ES-I3 (cell line): ENCODE measurements at regions not wholly inside any gene's neighbourhood (a gene's known extent, or its start where the extent isn't known, plus 50 kb on each side); places are given as distances from the start of the nearest gene placed in this dataset.

Experiments
- H3K36me3 ChIP-seq: 2 replicates; pipeline ENCODE4 v1.6.1; 2013; ENCODE audit warnings: mild to moderate bottlenecking, low read length, control low read depth, moderate library complexity; ENCODE audit not compliant: insufficient read depth
- H3K4me1 ChIP-seq: 2 replicates; pipeline ENCODE4 v1.6.1; 2013; ENCODE audit warnings: mild to moderate bottlenecking, control low read depth, low read length; ENCODE audit not compliant: insufficient read depth
- H3K9ac ChIP-seq: 2 replicates; pipeline ENCODE4 v1.6.1; 2013; ENCODE audit warnings: low read depth, mild to moderate bottlenecking, low read length, moderate library complexity
- H3K9me3 ChIP-seq: 2 replicates; pipeline ENCODE4 v1.6.1; 2013; ENCODE audit warnings: mild to moderate bottlenecking, low read length, moderate library complexity; ENCODE audit not compliant: control insufficient read depth, insufficient read depth

DNA sequence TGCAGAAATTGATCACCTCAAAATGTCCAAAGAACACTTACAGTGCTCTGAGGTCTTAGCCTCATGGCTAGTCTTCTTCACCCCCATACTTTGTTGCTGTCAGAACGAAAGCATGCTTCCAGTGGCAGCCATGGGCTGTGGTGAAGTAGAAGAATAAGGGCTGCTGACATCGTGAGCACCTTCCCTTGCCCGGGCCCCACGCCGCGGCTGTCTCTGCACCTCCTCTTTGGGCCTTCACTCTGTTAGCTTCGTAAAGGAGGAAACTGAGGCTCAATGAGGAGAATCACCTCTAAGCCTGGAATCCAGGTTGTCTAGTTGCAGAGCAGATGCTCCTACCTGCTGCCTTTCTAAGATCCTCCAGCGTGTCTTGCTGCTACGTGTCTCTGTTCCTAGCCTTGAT lies 139.5 kb upstream of the SLC28A3 start:
- H3K4me1 ChIP-seq = no peaks in the 10 kb centered on the region

DNA sequence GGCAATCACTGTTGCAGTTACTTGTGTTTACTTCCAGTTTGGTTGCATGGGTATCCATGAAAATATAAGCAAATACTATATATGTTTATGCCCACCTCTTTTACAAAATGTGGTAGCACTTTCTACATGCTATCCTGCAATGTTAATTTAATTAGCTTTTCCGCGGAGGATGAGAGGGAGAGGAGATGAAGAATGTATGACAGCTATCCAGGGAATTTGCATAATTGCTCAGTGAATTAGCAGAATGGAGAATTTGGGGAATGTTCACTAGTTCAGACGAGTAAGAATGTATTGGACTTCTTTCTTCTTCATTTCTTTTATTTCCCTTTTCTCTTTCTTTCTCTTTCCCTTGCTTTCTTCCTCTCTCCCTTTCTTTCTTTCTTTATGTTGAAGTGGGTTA lies 140.7 kb upstream of the SLC28A3 start:
- H3K9me3 ChIP-seq = no peaks in the 10 kb centered on the region
- H3K4me1 ChIP-seq = no peaks in the 10 kb centered on the region
- no peaks in the 10 kb centered on the region for H3K36me3 ChIP-seq
- H3K9ac ChIP-seq = no peak overlapping the region

More for the DNA sequence above, 139.5 kb upstream of the SLC28A3 start:
- H3K9ac ChIP-seq = no peak overlapping the region
- no peaks in the 10 kb centered on the region for H3K9me3 ChIP-seq
- no peaks in the 10 kb centered on the region for H3K36me3 ChIP-seq

DNA sequence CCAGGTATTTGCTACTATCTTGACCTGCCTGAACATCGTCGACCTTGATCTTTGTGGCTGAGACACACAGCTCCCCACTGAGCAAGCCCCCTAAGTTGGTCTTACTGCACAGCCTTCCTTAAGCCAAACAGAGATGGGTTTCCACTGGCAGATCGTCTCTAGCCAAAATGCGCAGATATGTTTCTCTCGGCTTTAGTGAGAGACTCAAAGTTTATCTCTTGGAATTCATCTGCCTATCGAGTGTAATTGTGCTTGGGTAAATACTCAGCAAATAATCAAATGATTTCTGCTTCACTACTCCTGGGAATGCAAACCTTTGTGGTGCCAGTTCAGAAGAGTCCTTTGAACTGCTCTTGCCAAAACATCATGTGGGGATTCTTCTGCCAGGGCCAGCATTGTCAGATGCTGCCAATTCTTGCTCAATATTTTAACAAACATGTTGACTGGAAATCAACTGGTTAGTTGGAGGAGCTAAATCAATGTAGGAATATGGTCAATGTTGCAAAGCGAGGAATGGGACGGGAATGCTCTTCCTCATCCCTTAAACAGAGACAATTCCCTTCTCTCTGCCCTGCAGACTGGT lies 141.2 kb upstream of the SLC28A3 start:
- Histone ChIP-seq H3K36me3 (no peaks in the 10 kb centered on the region), H3K4me1 (no peaks in the 10 kb centered on the region), H3K9me3 (no peaks in the 10 kb centered on the region), H3K9ac (no peak overlapping the region)

DNA sequence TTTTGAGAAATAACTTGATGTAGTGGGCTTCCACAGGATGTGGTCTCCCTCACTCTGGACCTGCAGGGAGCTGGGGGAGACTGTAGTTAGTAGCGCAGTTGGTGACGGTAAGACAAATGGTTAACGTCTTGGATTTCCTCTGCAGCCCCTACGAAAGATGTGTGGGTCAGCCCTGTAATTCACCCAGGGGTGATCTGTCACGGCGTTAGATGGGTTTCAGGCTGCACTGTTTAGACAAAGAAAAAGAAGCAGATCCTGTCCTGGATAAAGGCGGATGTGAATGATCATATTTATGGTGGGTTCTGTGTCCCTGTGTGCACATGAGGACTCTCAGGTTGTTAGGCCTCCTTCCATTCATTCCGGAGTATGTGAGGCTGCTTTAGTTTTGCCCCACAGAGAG lies 142.0 kb upstream of the SLC28A3 start:
- Histone ChIP-seq H3K4me1 (no peaks in the 10 kb centered on the region), H3K36me3 (no peaks in the 10 kb centered on the region), H3K9me3 (no peaks in the 10 kb centered on the region), H3K9ac (no peak overlapping the region)

DNA sequence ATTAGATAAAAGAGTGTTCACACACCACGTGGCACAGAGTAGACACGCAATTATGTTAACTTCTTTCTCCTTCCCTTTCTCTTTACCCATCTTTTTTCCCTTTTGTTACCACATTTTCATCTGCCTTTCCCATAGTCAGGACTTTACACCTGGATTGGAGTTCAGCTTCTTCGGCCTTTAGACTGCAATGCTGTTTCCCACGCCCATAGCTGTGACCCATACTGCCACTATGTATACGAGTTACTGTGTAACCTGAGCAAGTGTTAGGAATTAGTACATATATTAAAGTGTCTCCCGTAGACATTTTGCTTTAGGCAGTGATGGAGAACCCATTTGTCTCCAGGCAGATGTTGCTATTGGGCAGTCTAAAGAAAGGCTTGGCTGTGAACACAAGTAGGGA lies 143.6 kb upstream of the SLC28A3 start:
- Histone ChIP-seq H3K36me3 (no peaks in the 10 kb centered on the region), H3K9me3 (no peaks in the 10 kb centered on the region), H3K4me1 (no peaks in the 10 kb centered on the region), H3K9ac (no peak overlapping the region)

DNA sequence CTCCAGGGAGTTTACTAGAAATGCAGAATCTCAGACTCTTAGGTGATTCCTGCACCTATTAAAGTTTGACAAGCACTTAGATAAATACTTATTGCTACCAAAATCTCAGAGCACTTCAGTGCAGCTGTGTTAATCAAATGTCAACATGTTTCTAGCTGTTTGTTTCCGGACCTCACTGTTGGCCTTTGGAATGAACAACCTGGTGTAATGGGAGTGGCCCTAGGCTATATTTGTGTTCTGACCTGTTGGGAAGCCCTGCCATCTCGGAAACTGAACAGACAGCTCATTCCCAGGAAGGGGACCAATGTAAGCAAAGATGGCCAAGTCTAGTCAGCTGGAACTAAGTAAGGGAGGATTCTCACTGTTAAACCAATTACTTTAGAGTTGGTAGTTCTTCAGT lies 145.0 kb upstream of the SLC28A3 start:
- H3K36me3 ChIP-seq = no peaks in the 10 kb centered on the region
- no peak overlapping the region for H3K9ac ChIP-seq
- no peaks in the 10 kb centered on the region for H3K4me1 ChIP-seq
- H3K9me3 ChIP-seq = no peaks in the 10 kb centered on the region

DNA sequence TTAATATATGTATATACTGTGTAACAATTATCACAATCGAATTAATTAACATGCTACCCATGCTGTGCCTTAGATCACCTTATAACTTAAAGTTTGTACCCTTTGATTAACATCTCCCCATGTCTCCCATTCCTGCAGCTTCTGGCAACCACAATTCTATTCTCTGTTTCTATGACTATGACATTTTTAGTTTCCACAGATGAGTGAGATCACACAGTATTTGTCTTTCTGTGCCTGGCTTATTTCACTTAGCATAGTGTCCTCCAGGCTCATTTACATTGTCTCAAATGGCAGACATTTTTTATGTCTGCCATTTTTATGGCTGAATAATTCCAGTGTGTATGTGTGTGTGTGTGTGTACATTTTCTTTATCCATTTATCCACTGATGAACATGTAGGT lies 146.1 kb upstream of the SLC28A3 start:
- no peaks in the 10 kb centered on the region for H3K9me3 ChIP-seq
- no peaks in the 10 kb centered on the region for H3K4me1 ChIP-seq

DNA sequence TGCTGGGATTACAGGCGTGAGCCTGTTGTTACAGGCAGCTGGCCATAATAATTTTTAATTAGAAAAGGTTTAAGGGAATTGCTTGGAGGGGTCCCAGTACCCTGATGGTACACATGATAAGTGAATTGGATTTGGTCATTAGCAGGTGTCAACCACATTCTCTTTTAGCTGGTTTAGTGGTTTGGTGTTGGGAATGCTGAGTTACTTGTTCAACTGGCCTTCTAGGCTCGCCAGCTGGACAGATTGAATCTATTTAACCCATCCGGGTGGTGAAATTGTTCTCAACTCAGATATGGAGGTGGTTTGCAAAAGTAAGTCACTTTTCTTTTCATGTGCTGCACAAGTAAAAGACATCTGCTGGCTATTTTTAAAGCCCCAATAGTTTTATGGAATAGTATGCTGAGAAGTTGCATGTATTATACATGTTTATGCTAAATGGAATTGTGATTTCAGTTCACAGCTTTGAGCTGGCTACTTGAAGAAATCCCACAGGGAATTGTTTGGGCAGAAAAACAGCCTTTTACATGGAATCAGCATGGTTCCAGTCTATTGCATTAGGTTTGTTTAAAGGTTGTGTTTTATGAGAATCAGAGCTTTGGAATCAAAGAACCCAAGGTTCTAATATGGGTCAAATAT lies 149.8 kb upstream of the SLC28A3 start:
- H3K9me3 ChIP-seq = no peaks in the 10 kb centered on the region
- H3K4me1 ChIP-seq = no peaks in the 10 kb centered on the region
- H3K36me3 ChIP-seq = no peaks in the 10 kb centered on the region
- no peak overlapping the region for H3K9ac ChIP-seq

More for the DNA sequence above, 146.1 kb upstream of the SLC28A3 start:
- no peak overlapping the region for H3K9ac ChIP-seq
- H3K36me3 ChIP-seq = no peaks in the 10 kb centered on the region

DNA sequence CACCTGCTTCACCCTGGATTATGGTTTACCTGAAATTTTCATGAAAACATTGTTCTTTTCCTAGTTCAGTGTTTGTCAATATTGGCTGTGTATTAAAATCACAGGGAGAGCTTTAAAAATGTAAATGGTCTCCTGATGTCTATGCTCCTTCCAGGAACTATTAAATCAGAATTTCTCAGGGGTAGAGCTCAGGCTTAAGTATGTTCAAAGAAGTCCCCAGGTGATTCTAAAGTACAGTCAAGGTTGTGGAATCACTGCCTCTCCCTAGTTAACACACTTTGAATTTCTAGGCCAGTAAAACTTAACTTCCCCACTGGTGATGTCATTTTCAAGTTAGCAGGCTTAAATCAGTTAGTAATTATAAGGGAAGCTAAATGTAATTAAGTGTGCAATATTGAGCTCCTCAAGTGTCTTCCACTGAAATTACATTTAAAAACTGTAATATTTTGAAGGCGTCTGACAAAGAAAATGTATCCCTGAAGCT lies 150.3 kb upstream of the SLC28A3 start:
- no peaks in the 10 kb centered on the region for H3K9me3 ChIP-seq
- H3K9ac ChIP-seq = no peak overlapping the region

DNA sequence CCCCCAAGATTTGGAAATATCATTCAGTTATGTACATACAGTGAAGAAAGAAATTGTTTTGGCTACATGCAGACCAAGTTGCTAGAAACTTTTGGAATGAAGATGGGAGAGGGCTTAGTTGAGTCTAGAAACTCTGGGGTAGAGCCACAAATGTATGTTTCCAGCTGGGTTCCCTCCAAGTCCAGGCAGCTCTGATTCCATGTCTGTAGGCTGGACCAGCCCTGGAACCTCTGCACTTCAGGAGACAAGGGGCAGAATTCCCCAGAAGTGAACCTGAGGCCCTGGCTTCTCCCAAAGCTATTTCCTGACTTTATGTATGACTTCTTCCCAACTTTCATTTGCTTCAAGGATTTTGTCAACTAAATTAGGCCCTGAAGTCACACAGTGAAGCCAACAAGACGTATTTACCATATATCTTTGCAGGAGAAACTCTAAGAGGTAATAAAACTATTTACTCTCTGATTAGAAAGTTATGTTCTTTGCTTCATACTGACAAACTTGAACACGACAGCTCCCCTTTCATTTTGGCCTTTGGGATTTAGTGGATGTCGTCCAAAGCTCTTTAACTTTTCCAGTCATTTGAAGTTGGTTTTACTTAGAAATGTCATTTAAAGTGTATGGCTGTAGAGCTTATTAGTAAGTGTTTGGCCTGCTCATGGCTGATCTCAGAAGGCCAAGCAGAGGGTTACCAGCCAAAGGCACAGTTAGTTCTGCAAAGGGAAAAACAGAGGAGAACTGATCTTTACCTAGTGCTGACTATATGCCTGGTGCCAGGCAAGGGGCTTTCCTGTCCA lies 152.0 kb upstream of the SLC28A3 start:
- H3K9me3 ChIP-seq = no peaks in the 10 kb centered on the region
- H3K36me3 ChIP-seq = no peaks in the 10 kb centered on the region
- no peaks in the 10 kb centered on the region for H3K4me1 ChIP-seq
- no peak overlapping the region for H3K9ac ChIP-seq

More for the DNA sequence above, 150.3 kb upstream of the SLC28A3 start:
- no peaks in the 10 kb centered on the region for H3K36me3 ChIP-seq
- H3K4me1 ChIP-seq = no peaks in the 10 kb centered on the region

DNA sequence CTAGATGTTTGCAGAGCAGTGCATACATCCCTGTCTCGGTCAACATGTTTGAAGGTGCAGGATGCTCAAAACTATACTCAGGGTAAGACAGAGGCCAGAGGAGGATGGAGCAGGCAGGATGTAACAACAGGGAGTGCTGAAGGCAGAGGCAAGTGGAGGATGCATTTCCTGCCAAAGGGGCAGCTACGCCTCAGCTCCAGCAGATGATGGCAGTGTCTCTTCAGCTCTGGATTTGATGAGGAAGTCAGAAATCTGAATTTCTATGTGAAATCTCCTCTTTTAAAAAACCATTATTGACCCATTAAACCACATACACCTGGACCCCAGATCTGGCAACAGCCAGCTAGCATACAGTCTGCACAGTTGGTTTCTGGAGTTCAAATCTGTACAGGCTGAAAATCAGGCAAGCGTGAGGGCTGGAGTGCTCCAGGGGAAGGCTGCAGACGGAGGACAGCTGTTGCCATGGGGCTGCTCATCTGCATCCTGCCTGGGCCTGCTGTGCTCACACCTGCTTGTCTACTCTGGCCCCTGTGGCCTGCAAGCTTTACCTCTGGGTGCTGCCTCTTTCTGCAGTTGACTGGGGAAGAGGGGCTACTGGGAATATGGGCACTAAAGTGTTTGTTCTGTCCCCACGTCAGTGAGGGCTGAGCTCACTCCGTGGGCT lies 152.9 kb upstream of the SLC28A3 start:
- Histone ChIP-seq H3K9ac (no peak overlapping the region), H3K4me1 (no peaks in the 10 kb centered on the region), H3K9me3 (no peaks in the 10 kb centered on the region), H3K36me3 (no peaks in the 10 kb centered on the region)

DNA sequence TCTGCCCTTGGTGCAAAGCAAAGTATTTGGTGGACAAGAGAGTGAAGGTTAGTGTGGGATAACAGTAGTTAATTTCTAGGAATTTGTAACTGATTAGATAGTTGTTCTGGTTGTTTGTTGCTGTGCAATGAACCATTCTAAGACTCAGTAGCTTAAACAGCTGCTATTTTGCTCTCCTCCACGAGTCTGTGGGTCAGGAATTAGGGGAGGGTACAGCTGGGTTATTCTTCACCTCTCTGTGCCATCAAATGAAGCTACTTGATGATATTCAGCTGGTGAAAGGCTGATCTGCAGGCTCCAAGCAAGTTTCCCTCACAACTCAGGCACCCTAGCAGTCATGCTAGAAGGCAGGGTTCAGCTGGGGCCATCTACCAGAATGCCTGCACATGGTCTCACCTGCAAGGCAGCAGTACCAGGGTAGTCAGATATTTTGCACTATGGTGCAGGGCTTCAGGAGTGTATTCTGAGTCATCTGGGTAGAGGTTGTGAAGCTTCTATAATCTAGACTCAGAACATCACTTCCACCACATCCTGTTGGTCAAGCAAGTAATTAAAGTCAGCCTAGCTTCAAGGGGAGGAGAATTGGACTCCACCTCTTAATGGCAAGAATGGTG lies 159.5 kb upstream of the SLC28A3 start:
- Histone ChIP-seq H3K36me3 (no peaks in the 10 kb centered on the region), H3K9me3 (no peaks in the 10 kb centered on the region), H3K9ac (no peak overlapping the region)

DNA sequence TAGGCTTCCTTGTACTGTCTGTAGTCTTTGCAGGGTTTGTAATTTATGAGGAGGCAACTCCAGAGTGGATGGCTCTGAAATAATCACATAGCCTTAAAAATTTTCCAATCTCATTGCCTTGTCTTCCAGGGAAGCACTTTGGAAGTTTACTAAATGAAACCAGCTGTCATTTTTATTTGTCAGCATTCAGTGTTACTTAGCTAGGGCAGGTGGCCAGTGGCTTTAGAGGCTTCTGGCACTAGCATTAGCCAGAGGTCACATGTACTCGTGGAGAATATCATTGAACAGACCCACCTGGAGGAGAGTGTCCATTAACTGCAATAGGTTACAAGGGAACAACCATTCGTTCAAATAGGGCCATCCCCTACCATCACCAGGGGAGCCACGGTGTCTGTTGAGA lies 160.3 kb upstream of the SLC28A3 start:
- H3K9me3 ChIP-seq = peaks cover under 1% of the 10 kb centered on the region; the same call in 1 of the 2 replicates
- no peaks in the 10 kb centered on the region for H3K36me3 ChIP-seq
- H3K9ac ChIP-seq = no peak overlapping the region
- no peaks in the 10 kb centered on the region for H3K4me1 ChIP-seq

More for the DNA sequence above, 159.5 kb upstream of the SLC28A3 start:
- no peaks in the 10 kb centered on the region for H3K4me1 ChIP-seq

DNA sequence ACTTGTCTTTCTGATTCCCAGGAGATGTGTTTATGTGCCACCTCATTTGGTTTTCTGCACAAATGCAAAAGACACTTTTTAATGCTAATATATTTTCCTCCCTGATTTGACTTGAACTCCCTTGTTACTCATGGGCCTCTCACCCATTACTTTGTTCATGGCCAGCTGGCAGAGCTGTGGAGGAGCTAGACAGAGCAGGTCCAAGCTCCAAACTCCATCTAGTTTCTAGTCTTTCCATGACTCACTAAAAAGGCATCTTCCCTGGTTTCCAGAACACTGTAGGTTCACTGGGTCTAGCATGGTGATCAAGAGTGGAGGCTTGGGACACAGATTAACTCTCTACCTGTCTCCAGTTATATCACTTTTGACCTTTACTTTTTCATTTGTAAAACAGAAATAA lies 161.0 kb upstream of the SLC28A3 start:
- Histone ChIP-seq H3K4me1 (no peaks in the 10 kb centered on the region), H3K9me3 (peaks cover 5% of the 10 kb centered on the region; the same call in 1 of the 2 replicates), H3K9ac (no peak overlapping the region), H3K36me3 (no peaks in the 10 kb centered on the region)
